ENCODE measurements at regions not wholly inside any gene's neighbourhood (a gene's known extent, or its start where the extent isn't known, plus 50 kb on each side); places are given as distances from the start of the nearest gene placed in this dataset.
A peak's percentile ranks its signal among the peaks of the same experiment; 100 is the strongest.

DNA sequence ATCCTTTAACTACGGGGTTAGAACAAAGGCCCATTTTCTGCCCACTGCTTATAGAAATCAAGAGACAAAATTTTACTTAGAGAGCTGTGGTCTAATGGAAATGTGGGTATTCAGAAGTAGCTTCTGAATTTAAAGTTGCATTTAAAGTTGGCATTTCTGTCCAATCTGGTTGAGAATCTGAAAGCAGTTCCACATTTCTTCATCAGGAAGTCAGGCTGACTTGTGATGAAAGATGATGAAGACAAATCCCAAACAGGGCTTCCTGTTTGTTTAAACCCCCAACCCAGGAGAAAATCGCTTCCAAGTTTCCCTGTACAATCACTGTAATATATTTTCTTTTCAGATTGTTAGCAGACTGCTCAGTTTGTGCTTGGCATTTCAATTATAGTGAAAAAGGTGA is 345.3 kb downstream of the SPRY1 start:
- peaks cover 5% of the 10 kb centered on the region for H3K9me3 Mint-ChIP-seq

DNA sequence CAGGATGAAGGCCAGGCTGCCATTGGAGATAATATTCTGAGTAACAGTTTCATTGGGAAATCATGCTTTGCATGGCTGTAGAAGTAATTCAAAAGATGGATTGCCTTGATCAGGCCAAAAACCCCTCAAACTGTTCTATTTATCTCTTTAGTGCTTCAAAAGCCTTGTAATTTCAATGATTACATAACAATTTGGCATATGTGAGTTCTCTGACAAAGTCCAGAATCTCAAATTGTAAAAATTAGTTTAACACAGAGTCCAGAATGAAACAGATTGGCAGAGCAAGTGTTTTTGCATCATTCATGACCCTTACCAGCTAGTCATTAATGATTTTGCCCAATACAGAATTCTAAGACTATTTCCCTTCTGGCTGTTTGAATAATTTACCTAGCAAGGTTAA is 347.3 kb downstream of the SPRY1 start:
- no peaks in the 10 kb centered on the region for H3K27me3 Mint-ChIP-seq (ENCODE audit: low read depth)
- no peaks in the 10 kb centered on the region for H3K36me3 Mint-ChIP-seq (ENCODE audit: low read depth)
- peaks cover 55% of the 10 kb centered on the region for H3K4me1 Mint-ChIP-seq
- peaks cover 5% of the 10 kb centered on the region for H3K9me3 Mint-ChIP-seq
- H3K4me3 Mint-ChIP-seq: no peak overlapping the region
- no peak for TF ChIP-seq CTCF (IDR thresholded peaks at IDR 0.05; ENCODE audit: unreplicated experiment in 3 of 3)
- H3K27ac Mint-ChIP-seq: peak overlapping the region in 2 of 3 experiments; percentile 92 to 94

More for the DNA sequence above, 345.3 kb downstream of the SPRY1 start:
- no peak for TF ChIP-seq CTCF (IDR thresholded peaks at IDR 0.05; ENCODE audit: unreplicated experiment in 3 of 3)
- H3K4me1 Mint-ChIP-seq: peaks cover 42% of the 10 kb centered on the region
- no peak overlapping the region for H3K4me3 Mint-ChIP-seq
- H3K27ac Mint-ChIP-seq: peak overlapping the region; percentile 54 to 65 (median 60)
- H3K36me3 Mint-ChIP-seq (ENCODE audit: low read depth): no peaks in the 10 kb centered on the region
- H3K27me3 Mint-ChIP-seq (ENCODE audit: low read depth): no peaks in the 10 kb centered on the region

GRCh38 chr4:123744664-123745290 is 348.2 kb downstream of the SPRY1 start:
- peaks cover 64% of the 10 kb centered on the region for H3K4me1 Mint-ChIP-seq
- no peaks in the 10 kb centered on the region for H3K27me3 Mint-ChIP-seq (ENCODE audit: low read depth)
- TF ChIP-seq CTCF (IDR thresholded peaks at IDR 0.05; ENCODE audit: unreplicated experiment in 3 of 3): no peak
- no peaks in the 10 kb centered on the region for H3K36me3 Mint-ChIP-seq (ENCODE audit: low read depth)
- H3K4me3 Mint-ChIP-seq: peak overlapping the region in 2 of 3 experiments; percentile 16 to 27
- peaks cover 5% of the 10 kb centered on the region for H3K9me3 Mint-ChIP-seq
- peak overlapping the region; percentile 50 to 94 (median 92) for H3K27ac Mint-ChIP-seq

DNA sequence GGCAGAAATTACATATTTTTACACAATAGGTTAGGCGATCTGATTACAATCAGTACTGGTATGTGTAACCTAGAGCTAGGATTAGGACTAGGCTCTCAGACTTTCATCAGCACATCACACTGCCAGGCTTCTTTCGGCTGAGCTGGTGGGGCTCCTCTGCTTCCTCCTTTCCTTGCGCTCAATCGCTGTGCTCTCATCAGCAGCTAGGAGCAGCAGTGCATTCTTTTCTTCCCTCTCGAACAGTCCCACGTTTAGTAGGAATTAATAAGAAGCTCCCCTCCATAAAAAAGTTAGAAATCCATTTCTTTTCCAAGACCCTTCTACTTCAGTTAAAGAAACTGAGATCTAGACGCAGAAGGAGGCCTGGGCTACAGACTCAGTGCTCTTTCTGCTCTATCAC is 350.4 kb downstream of the SPRY1 start:
- H3K27ac Mint-ChIP-seq: peak overlapping the region; percentile 51 to 78 (median 73)
- no peak overlapping the region for H3K4me3 Mint-ChIP-seq
- H3K4me1 Mint-ChIP-seq: peaks cover 68% of the 10 kb centered on the region
- no peaks in the 10 kb centered on the region for H3K9me3 Mint-ChIP-seq
- peak in 2 of 3 experiments; percentile 21 to 36 for TF ChIP-seq CTCF (IDR thresholded peaks at IDR 0.05; ENCODE audit: unreplicated experiment in 3 of 3)
- no peaks in the 10 kb centered on the region for H3K36me3 Mint-ChIP-seq (ENCODE audit: low read depth)
- no peaks in the 10 kb centered on the region for H3K27me3 Mint-ChIP-seq (ENCODE audit: low read depth)

- TF ChIP-seq CTCF (IDR thresholded peaks at IDR 0.05; ENCODE audit: unreplicated experiment in 3 of 3): no peak
- Mint-ChIP-seq H3K4me1 (peaks cover 52% of the 10 kb centered on the region), H3K27me3 (ENCODE audit: low read depth) (no peaks in the 10 kb centered on the region), H3K27ac (peak overlapping the region in 2 of 3 experiments; percentile 17 to 22), H3K36me3 (ENCODE audit: low read depth) (no peaks in the 10 kb centered on the region), H3K9me3 (no peaks in the 10 kb centered on the region), H3K4me3 (peak overlapping the region in 1 of 3 experiments; percentile 11)
Observed at GRCh38 chr4:123748806-123749205, 352.2 kb downstream of the SPRY1 start.

DNA sequence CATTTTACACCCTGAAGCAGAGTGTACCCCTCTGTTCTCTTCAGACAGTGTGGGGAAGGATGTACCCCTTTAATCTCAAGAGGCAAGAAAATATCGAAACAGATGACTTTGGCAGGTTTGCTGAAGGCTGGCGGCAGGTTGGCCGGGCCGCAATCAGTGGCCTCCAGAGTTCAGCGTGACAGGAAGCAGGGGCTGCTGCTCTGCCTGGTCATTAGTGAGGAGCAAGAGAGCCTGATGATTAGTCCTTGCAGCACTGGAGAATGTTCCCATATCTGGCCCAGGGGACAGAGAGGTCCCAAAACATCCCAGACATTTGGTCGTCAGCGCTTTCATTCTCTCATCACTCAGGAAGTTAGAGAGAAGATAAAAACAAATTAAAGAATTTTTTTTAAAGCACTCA is 352.8 kb downstream of the SPRY1 start:
- Mint-ChIP-seq H3K4me1 (peaks cover 46% of the 10 kb centered on the region), H3K9me3 (no peaks in the 10 kb centered on the region)

More for the DNA sequence above, 352.8 kb downstream of the SPRY1 start:
- H3K36me3 Mint-ChIP-seq (ENCODE audit: low read depth): no peaks in the 10 kb centered on the region
- no peak for TF ChIP-seq CTCF (IDR thresholded peaks at IDR 0.05; ENCODE audit: unreplicated experiment in 3 of 3)
- H3K27ac Mint-ChIP-seq: peak overlapping the region in 2 of 3 experiments; percentile 17 to 55
- H3K27me3 Mint-ChIP-seq (ENCODE audit: low read depth): no peaks in the 10 kb centered on the region
- no peak overlapping the region for H3K4me3 Mint-ChIP-seq
